NCI-H446 (cell line): ENCODE measurements at regions not wholly inside any gene's neighbourhood (a gene's known extent, or its start where the extent isn't known, plus 50 kb on each side); places are given as distances from the start of the nearest gene placed in this dataset.
A peak's percentile ranks its signal among the peaks of the same experiment; 100 is the strongest.
"Not testable (repeated sequence)": the region's sequence is repeated elsewhere in the genome, so short reads cannot be mapped to it uniquely, and the experiment has no call there.

Experiments used
- DNase-seq, 2 experiments: peaks; one replicate each; lab custom pipeline; 2025; lab: John Stamatoyannopoulos, UW

DNA sequence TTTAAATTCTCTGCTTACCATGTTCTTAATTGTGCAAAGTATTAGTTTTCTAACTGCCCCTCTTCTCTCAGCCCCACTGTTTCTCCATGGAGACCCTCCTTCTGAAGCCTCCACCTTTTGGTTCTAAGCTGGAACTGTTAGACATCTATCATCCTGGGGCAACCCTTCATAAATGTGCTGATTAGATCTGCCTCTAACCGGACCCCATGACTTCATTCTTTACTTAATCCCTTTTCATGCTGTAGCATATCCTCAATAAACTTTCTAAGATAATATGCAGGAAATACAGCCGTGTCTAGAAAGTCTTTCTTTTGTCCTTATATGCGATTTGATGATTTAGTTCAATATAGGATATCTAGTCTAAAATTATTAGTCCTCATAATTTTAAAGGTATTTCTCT, 1020.1 kb downstream of the ADGRL2 start:
- no peak for DNase-seq

DNA sequence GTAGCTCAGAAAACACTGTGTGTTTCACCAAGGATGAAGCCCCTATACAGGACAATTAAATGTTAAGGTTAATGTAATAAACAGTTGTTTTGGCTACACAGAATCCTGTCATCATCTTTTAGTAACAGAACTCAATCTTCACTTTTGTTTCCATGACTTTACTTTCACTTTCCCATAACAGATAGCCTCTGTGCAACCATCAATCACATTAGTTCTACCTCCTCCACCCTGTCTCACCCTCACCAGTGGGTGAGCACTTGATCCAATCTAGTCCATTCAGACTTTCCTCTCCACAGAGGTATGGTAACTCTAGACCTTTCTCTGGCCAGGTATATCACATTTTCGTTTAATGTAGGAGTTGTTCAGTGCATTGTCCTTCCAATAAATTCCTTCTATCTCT, 1018.5 kb downstream of the ADGRL2 start:
- no peak for DNase-seq

DNA sequence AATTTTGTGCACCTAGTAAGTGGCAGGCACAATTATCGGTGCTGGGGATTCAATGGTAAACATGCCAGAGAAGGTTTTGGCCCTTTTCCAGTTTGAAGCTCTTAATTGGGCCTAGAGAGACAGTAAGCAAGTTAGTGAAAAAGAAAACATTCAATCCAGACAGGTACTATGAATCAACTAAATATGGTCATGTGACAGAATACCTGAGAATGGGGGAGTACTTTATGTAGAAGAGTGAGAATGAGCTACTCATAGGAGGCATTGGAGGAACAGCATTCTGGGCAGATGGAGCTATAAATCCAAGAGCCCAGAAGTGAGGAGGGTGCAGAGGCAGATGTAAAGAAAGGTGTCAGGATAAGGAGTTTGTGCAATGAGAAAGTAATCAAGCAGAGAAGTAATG, 1017.9 kb downstream of the ADGRL2 start:
- peak; percentile 8 to 44 for DNase-seq

DNA sequence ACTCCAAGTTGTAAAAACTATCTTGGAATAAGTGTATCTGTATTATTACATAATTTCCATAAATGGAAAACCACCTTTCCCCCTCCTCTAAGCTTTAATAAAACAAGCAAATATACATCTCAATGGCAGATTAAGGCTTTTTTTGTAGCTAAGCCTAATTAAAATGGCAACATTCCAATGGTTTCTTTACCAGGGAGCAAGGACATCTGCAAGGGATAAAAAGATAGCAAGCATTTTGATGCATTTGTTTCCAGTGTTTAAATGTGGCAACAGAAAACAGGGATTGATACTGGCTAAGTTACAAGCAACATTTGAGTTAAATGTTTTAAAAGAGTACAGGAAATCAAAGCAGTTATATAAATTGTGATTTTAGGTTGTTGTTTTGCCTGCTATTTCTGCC, 1012.7 kb downstream of the ADGRL2 start:
- peak in 1 of 2 experiments; percentile 36 for DNase-seq

DNA sequence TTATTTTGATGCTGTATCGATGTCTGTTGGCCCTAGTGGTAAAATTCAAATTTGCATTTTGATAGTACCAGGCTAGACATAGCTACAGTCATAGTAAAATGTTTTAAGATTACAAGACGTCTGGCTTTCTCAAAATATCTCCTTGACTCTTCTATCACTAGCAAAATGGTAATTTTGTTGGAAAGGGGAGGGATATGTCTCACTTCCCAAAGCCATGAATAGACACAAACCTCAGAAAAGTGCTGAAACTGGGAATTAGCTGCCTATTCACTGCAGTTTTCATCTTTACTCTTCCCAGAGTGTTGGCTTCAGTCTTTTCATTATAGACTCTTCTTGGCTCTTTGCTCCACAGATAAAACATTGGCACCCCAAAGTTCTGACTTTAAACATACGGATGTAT, 1009.9 kb downstream of the ADGRL2 start:
- DNase-seq, result no peak

DNA sequence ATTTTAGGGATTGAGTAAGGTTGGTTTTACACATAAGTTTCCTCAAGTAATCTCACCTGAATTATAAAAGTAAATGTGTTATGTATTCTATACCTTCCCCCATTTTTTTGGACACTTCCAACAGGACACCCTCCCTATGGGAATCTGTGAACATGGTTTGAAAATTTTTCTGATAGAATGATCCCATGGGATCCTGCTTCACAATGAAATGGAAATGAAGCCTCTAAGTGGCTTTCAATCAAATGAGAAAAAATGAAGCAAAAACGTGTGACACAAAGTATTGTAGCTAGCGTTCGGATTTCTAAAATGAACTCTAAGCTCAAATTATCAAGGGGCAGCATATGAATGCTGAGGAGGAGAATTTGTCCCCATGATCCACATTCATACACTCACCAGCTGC, 1006.8 kb downstream of the ADGRL2 start:
- no peak for DNase-seq

DNA sequence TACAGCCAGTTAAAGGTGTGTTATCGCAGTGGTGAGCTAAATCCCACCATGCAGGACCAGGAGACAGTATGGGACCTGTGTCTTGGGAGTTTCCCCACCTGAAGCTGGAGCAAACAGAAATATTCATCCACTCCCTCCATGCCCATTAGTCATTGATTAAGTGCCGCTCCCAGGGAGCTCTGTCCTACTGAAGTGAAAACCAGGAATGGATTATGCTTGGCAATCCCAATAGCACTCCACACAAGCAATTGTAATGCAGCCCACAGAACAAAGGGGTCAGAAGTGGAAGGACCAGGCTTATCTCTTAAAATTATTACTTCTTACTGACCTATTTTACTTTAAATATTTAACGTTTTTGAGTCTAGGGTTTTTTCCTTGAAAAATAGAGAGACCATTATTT, 1005.4 kb downstream of the ADGRL2 start:
- no peak for DNase-seq

DNA sequence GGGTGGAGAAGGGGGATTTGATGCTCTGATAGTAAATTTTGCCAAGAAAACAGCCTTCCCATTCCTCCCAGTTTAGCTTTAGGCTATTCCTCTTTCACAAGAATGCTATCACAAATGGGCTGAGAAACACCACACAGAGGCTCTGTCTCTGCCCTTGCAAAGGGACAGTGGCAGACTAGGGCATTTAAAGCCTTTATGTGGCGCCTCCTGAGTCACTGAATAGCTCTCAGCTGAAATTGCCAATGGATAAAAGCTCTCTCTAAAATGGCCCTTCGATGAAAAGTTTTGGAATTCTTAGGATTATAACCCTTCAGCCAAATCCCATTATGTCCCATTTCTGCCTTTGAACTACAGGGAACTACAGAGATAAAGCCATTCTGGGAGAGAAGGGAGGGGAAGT, 1000.4 kb downstream of the ADGRL2 start:
- DNase-seq, result no peak

DNA sequence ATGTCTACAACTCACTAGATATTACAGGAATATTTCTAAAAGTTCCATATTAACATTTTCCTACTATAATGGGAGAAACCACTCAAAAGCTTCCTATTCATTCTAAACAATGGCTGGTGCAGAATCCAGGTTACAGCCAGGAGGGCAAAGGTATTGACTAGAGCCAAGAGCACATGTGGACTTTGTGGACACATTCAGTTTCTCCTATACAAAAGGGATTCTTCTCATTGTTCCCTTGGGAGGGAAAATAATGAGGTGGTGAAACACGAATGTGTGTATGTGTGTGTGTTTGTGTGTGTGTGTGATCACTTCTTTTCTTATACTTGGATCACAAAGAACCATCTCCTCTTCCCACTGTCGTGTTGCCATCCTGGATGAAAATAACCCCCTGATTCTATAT, 1000.0 kb downstream of the ADGRL2 start:
- DNase-seq, result no peak

DNA sequence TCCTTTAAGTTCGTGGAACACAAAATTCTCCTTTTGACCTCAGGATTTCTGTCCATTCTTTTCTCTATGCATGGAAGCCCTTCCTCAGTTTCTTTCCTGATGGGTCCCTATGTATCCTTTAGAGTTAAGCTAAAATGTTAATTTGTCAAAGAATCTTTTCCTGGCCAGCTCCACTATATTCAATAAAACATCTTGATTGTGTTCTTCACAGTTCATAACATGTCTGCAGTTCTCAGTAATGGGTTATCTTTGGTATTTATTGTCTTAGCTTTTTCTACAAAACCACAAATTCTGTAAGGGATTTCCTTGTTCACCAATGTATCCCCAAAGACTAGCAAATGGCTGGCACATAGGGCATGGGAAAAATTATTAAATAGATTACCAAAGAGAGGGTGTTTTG, 998.5 kb downstream of the ADGRL2 start:
- no peak for DNase-seq

DNA sequence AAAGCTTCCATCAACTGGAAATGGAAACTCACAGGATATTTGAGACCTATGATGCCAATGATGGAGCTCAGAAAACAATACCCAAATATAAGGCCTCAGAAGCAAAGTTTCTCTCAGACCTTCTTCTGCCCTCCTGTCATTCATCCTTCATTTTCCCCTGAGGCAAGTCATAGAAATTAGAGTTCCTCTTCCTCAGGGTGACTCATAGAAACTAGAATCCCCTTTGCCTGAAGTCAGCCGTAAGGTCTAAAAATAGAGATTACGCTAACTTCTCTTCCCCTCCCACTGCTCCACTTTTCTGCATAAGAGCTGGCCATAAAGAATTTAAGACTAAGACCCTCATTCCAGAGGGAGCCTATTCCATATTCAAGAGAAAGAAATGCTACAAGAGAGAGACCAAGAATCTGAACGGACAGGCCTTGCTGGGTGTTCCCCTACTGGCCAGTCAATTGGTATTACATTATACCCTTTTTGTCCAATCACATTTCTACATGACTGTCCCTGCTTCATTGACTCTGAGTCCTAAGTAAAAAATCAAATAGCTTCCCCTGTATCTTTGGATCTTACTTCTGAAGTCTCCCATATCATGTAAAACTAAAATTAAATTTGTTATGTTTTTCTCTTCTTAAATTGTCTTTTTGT, 994.9 kb downstream of the ADGRL2 start:
- DNase-seq, result no peak

DNA sequence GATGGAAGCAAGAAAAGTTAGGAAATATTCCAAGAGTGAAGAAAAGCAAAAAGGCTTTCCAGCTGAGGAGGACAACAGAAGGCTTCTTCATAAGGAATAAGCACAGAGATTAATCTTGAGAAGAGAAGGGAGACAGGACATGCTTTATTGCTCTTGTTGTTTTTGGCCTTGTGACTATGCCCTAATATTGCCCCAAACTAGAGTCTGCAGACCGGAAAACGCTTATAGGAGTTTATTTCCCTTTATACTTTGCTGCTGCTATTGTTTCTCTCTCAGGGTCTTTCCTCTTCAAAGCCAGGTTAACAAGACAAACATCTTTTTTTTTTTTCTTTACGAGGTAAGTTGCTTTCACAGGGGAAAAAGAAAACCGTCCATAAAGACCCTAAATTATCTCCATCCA, 991.4 kb downstream of the ADGRL2 start:
- no peak for DNase-seq

DNA sequence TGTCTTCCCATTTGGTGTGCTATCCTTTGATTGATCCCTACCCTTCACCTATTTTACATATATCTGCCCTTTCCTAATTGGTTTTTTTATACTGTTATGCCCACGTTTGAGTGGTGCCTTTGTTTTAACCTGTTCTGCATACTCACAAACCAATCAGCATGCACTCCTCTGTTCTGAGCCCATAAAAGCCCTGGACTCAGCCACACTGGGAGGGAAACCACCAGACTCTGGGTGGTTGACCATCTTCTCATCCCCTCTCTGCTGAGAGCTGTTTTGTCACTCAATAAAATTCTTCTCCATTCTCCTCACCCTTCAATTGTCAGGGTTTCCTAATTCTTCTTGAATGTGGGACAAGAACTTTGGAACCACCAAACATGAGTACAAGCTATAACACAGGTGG, 989.8 kb downstream of the ADGRL2 start:
- no peak for DNase-seq

DNA sequence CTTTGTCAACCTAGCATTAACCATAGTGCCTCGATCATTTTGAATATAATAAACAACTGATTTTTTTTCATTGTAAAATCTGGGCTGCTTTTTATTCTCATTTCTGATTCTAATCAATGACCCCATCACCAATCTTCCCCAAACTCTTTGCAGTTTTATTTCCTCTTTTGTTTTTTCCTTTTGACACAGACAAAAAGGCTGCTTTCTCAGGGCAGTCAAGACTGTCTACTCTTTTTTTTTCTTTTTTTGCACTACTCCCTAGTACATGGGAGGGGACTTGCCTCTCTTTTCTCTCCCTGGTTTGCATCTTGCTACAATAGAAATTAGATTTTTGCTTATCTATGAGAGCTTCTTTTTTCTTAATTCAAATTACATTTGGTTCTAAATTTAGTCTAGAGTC, 987.9 kb downstream of the ADGRL2 start:
- no peak for DNase-seq

DNA sequence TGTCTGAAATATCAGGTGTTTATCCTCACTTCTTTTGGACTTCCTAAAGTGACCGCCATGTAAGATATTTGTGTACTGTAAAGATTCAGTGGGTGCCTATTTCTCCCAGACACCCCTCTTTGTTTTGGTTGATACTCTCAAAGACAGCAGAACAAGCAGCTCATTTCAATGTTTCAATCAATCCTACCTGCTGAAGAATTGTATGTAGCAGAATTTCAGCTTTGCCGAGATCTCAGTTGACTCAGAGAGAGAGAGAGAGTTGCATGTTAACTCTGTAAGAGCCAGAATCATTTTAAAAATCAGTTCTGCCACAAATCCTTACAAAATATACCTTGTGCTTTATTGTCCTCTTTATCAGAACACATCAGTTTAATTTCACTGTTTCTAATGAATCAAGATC, 987.3 kb downstream of the ADGRL2 start:
- no peak for DNase-seq

DNA sequence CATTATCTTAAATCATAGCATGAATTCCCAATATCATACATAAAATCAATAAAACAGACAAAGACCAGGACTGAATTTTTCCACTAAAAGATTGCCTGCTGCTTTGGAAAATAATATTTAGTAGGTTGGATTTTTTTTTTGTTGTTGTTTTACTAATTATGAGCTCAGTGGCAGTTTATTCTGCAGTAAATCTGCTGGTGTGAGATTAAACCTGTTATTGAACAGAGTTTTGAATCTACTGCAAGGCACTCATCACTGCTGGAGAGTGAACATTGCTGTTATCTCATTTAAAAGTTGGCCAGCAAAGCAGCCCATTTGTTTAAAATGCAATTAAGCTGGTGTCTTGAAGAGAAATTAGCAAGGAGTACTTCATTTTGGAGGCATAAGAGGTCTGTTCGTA, 986.1 kb downstream of the ADGRL2 start:
- no peak for DNase-seq

DNA sequence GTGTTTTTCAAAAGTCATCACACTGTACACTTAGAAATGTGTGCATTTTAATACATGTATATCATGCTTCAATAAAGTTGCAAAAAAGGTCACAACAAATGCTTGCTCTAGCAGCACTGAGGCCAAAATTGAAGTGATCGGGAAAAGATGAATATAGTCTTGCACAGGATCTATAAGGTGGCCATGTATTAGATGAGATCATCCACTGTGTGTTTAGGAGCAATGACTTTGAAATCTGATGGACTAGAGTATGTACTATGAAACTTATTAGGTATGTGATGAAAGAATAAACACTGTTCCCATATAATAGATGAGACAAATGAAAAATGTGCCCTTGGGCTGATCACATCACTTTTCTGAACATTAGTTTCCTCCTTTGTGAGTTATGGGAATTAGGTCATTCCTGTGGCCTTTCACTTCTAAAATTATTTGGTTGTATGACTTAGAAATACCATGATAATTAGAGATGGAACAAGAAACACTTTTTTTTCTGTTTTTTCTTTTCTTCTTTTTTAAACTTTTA, 984.6 kb downstream of the ADGRL2 start:
- no peak for DNase-seq

DNA sequence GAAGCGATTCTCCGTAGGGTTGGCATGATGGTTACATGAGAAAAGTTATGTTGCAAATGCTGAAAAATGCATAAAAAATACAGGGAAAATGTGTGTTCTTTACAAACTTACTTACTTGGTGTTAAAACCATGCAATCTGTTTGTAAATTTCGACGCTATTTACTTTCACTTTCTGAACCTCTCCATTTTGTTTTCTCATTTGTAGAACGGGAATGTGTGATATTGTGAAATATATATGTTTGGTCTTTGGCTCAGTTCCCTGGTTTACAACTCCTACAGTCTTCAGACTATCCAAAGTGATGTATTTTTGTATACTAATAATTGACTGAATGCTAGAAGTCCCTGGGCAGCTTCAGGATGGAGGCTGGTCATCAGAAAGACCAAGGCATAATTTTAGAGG, 982.3 kb downstream of the ADGRL2 start:
- no peak for DNase-seq

DNA sequence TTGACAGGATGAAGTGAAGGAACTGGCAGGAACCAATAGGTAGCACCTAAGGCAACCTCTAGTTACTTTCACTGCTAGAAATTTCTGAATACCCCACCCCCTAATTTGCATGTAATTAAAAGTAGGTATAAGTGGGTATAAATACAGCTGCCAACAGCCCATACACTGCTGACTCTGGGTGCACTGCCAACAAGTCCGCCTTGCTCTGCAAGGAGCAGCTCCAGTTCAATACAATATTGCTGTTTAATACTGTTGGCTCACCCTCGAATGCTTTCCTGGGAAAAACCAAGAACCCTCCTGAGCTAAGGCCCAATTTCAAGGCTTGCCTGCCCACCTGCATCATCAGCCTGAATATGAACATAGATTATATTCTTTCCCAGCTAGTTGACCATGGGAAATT, 981.9 kb downstream of the ADGRL2 start:
- DNase-seq, result no peak

DNA sequence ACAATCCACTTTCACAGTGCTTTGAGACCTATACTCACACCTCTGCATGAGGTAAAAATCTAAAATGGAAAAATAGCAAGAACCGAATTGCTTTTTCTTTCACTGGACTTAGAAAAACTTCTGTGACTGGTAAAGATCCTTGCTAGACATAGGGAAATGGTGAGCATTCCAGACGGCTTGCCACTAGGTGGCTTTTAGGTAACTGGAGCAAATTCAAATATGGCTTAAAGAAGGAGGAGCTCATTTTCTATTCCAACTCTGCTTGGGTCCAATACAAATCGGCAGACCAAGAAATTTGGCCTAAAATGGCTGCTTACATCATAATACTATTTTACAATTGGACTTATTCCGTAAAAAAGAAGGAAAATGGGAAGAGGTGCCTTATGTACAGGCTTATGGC, 977.9 kb downstream of the ADGRL2 start:
- DNase-seq, result no peak

DNA sequence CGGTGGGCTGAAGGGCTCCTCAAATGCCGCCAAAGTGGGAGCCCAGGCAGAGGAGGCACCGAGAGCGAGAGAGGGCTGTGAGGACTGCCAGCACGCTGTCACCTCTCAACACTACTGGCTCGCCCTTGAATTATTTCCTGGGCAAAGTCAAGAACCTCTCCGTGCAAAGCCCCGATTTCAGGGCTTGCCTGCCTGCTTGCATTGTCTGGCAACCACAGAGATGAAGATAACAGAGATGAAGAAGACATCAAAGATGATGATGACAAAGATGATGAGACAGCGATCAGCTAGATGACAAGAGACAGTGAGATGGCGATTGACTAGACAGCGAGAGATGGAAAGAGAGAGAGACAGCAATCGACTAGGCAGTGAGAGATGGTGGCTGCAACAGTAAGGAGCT, 976.5 kb downstream of the ADGRL2 start:
- no peak for DNase-seq

DNA sequence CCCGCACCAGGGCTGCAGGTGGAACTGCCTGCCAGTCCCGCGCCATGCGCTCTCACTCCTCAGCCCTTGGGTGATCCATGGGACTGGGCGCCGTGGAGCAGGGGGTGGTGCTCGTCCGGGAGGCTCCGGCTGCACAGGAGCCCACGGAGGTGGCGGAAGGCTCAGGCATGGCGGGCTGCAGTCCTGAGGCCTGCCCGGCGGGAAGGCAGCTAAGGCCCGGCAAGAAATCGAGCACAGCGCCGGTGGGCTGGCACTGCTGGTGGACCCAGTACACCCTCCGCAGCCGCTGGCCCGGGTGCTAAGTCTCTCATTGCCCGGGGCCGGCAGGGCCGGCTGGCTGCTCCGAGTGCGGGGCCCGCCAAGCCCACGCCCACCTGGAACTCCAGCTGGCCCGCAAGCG, 976.0 kb downstream of the ADGRL2 start:
- not testable (repeated sequence) for DNase-seq

DNA sequence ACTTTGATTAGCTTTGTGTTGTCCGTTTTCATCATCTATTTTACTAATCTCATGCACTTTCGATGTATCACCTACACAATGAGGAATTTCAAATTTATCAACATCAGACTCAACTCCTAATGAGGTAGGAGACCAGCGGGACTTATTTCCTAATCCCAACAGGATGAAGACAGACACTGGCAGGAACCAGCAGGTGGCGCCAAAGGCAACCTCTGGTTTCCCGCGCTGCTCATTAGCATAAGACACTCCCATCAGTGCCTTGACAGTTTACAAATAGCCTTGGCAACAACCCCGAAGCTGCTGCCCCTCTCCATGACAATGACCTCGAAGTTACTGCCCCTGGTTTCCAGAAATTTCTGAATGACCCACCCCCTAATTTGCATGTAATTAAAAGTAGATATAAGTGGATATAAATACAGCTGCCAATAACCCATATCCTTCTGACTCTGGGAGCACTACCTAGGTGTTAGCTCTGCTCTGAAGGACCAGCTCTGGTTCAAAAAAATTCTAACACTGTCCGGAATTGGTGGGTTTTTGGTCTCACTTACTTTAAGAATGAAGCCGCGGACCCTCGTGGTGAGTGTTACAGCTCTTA, 974.8 kb downstream of the ADGRL2 start:
- no peak for DNase-seq
